ENCODE measurements at regions not wholly inside any gene's neighbourhood (a gene's known extent, or its start where the extent isn't known, plus 50 kb on each side); places are given as distances from the start of the nearest gene placed in this dataset.

DNA sequence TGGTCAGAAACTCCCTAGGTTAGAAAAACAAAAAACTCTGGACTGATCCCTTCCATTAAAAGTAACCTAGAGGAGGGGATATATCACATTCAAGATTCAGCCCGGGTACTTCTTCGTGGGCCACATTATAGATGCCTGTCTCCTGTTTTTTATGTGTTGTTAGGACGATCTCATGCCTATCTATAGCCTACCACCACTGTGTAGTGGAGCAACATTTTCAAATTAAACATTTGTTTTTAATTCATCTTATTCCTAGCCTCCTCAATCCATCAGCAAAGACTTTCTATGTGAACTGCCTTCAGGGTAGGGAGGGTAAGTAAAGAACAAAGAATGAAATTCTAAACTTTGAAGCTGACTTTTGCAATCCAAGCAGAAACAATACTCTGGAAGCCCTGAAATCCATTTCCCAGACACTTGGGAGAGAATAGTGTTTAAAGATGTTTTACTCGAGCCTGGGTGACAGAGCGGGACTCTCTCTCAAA lies 379.4 kb downstream of the ANXA1 start:
- H4K20me1 ChIP-seq (ENCODE audit: insufficient read depth, low read length): no peaks in the 10 kb centered on the region
- ChIA-PET CTCF (ENCODE audit: unreplicated experiment) (no interaction called here), POLR2A (no interaction called here)
- intact Hi-C loops (cut with micrococcal nuclease; ENCODE audit: unreplicated experiment): no loop called here
- TF ChIP-seq, protein P1, sequence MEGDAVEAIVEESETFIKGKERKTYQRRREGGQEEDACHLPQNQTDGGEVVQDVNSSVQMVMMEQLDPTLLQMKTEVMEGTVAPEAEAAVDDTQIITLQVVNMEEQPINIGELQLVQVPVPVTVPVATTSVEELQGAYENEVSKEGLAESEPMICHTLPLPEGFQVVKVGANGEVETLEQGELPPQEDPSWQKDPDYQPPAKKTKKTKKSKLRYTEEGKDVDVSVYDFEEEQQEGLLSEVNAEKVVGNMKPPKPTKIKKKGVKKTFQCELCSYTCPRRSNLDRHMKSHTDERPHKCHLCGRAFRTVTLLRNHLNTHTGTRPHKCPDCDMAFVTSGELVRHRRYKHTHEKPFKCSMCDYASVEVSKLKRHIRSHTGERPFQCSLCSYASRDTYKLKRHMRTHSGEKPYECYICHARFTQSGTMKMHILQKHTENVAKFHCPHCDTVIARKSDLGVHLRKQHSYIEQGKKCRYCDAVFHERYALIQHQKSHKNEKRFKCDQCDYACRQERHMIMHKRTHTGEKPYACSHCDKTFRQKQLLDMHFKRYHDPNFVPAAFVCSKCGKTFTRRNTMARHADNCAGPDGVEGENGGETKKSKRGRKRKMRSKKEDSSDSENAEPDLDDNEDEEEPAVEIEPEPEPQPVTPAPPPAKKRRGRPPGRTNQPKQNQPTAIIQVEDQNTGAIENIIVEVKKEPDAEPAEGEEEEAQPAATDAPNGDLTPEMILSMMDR (conservative IDR thresholded peaks at IDR 0.05; ENCODE audit: low read length): no peak
- no peak for TF ChIP-seq EZH2phosphoT487 (IDR thresholded peaks at IDR 0.05; ENCODE audit: borderline replicate concordance, low read depth, low read length)
- H3K9me3 ChIP-seq (ENCODE audit: low read length): no peaks in the 10 kb centered on the region
- no peaks in the 10 kb centered on the region for H3K4me1 ChIP-seq (ENCODE audit: insufficient read depth, low read length, poor library complexity, severe bottlenecking)
- H3K79me2 ChIP-seq (ENCODE audit: insufficient read depth, low read depth, low read length): no peaks in the 10 kb centered on the region; the same call in 1 of the 2 replicates
- no peaks in the 10 kb centered on the region for H3K36me3 ChIP-seq (ENCODE audit: insufficient read depth, low read length)
- no peak overlapping the region for H3K4me3 ChIP-seq (ENCODE audit: low read depth, low read length, poor library complexity, severe bottlenecking)
- no peak overlapping the region for H3K27ac ChIP-seq (ENCODE audit: low read depth, low read length, poor library complexity, severe bottlenecking)
- H2AFZ ChIP-seq (ENCODE audit: low read length): no peak overlapping the region
- no peak overlapping the region for H3K4me2 ChIP-seq (ENCODE audit: low read length)
- no peaks in the 10 kb centered on the region for H3K9me2 ChIP-seq (ENCODE audit: insufficient read depth, low read length)
- DNase-seq (ENCODE audit: low spot score): no peak
- BruUV-seq (replicated peaks): no TSS peak

DNA sequence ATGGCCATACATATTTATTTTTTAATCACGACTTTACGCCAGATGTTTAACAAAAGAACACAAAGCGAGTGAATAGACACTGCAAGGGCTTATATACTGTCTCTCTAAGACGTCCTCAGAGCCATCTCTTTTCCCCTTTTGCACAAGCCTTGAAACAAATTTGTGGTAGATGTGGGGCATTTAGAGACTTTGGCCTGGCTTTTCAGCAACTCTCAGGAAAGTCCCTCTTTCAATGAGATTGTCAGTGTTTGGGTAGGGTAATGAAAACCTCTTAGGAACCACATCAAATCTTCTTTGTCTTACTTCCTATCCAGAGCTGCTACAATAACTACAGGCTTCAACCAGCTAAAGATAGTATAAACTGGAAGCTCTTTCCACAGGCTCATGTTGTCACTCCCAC lies 380.0 kb downstream of the ANXA1 start:
- Histone ChIP-seq H3K4me1 (ENCODE audit: insufficient read depth, low read length, poor library complexity, severe bottlenecking) (no peaks in the 10 kb centered on the region), H3K79me2 (ENCODE audit: insufficient read depth, low read depth, low read length) (no peaks in the 10 kb centered on the region; the same call in 1 of the 2 replicates), H3K27ac (ENCODE audit: low read depth, low read length, poor library complexity, severe bottlenecking) (no peak overlapping the region), H3K4me3 (ENCODE audit: low read depth, low read length, poor library complexity, severe bottlenecking) (no peak overlapping the region), H2AFZ (ENCODE audit: low read length) (no peak overlapping the region), H3K36me3 (ENCODE audit: insufficient read depth, low read length) (no peaks in the 10 kb centered on the region), H3K4me2 (ENCODE audit: low read length) (no peak overlapping the region), H3K9me3 (ENCODE audit: low read length) (no peaks in the 10 kb centered on the region), H3K9me2 (ENCODE audit: insufficient read depth, low read length) (no peaks in the 10 kb centered on the region), H4K20me1 (ENCODE audit: insufficient read depth, low read length) (no peaks in the 10 kb centered on the region)
- ChIA-PET POLR2A (no interaction called here), CTCF (ENCODE audit: unreplicated experiment) (no interaction called here)
- no TSS peak for BruUV-seq (replicated peaks)
- no peak for TF ChIP-seq EZH2phosphoT487 (IDR thresholded peaks at IDR 0.05; ENCODE audit: borderline replicate concordance, low read depth, low read length)
- TF ChIP-seq, protein P1 (conservative IDR thresholded peaks at IDR 0.05; ENCODE audit: low read length): no peak
- DNase-seq (ENCODE audit: low spot score): no peak
- intact Hi-C loops (cut with micrococcal nuclease; ENCODE audit: unreplicated experiment): no loop called here

DNA sequence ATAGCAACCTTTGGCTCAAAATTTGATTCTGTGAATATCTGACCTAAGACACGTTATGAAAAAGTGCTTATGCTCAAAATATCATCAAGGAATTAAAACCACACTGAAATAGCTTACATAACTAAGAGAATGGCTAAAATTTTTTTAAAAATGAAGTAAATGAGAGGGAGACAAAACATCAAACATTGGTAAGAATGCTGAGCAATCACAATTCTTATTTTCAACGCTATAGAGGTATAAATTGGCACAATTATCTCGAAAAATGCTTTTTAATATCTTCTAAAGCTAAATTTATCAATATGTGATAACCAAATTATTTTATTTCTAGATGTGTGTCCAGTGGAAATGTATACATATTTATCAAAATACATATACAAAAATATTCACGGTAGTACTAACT lies 381.3 kb downstream of the ANXA1 start:
- no TSS peak for BruUV-seq (replicated peaks)
- Histone ChIP-seq H3K79me2 (ENCODE audit: insufficient read depth, low read depth, low read length) (no peaks in the 10 kb centered on the region; the same call in 1 of the 2 replicates), H3K27ac (ENCODE audit: low read depth, low read length, poor library complexity, severe bottlenecking) (no peak overlapping the region), H3K9me3 (ENCODE audit: low read length) (no peaks in the 10 kb centered on the region), H3K36me3 (ENCODE audit: insufficient read depth, low read length) (no peaks in the 10 kb centered on the region), H3K4me2 (ENCODE audit: low read length) (no peak overlapping the region), H3K9me2 (ENCODE audit: insufficient read depth, low read length) (no peaks in the 10 kb centered on the region), H3K4me1 (ENCODE audit: insufficient read depth, low read length, poor library complexity, severe bottlenecking) (no peaks in the 10 kb centered on the region), H2AFZ (ENCODE audit: low read length) (no peak overlapping the region), H3K4me3 (ENCODE audit: low read depth, low read length, poor library complexity, severe bottlenecking) (no peak overlapping the region), H4K20me1 (ENCODE audit: insufficient read depth, low read length) (no peaks in the 10 kb centered on the region)
- no peak for DNase-seq (ENCODE audit: low spot score)
- CTCF ChIA-PET (ENCODE audit: unreplicated experiment): no interaction called here
- POLR2A ChIA-PET: interaction anchor here (0.7 kb wide), 1 partner anchor 185 kb away, joined by 4 read pairs; no protein-coding TSS in a partner anchor
- TF ChIP-seq, protein P1 (conservative IDR thresholded peaks at IDR 0.05; ENCODE audit: low read length): no peak
- TF ChIP-seq EZH2phosphoT487 (IDR thresholded peaks at IDR 0.05; ENCODE audit: borderline replicate concordance, low read depth, low read length): no peak
- intact Hi-C loops (cut with micrococcal nuclease; ENCODE audit: unreplicated experiment): no loop called here

All from OCI-LY7 (cell line).